Keratinocyte (primary cell): ENCODE measurements at regions not wholly inside any gene's neighbourhood (a gene's known extent, or its start where the extent isn't known, plus 50 kb on each side); places are given as distances from the start of the nearest gene placed in this dataset.

Experiments used
- DNase-seq: peaks from one replicate; pipeline ENCODE4 v3.0.0-alpha.2; 2011; ENCODE audit warnings: low read depth, missing footprints, low spot score
- FAIRE-seq: peaks from 2 replicates; lab custom pipeline; 2011; peaks lifted over from hg19 to GRCh38; lab: Jason Lieb, UNC
- H2AFZ ChIP-seq: 2 replicates; pipeline ENCODE4 v1.6.0; 2012; ENCODE audit warnings: low read length, control low read depth, inconsistent platforms; ENCODE audit not compliant: control insufficient read depth
- H3K27ac ChIP-seq: 2 replicates; pipeline ENCODE4 v1.5.1; 2011; ENCODE audit warnings: low read length; ENCODE audit not compliant: control insufficient read depth, insufficient read depth
- H3K27me3 ChIP-seq: 3 replicates; pipeline ENCODE4 v1.6.0; 2011; ENCODE audit warnings: low read length; ENCODE audit not compliant: control insufficient read depth, insufficient read depth; ENCODE audit errors: extremely low read depth
- H3K36me3 ChIP-seq, 2 experiments: 2 replicates in 1 of 2; 3 replicates in 1 of 2; pipeline ENCODE4 v1.5.1; 2011; ENCODE audit warnings: low read length in 2 of 2, mild to moderate bottlenecking in 1 of 2; ENCODE audit not compliant: control insufficient read depth in 2 of 2, insufficient read depth in 2 of 2; ENCODE audit errors: extremely low read depth in 1 of 2
- H3K4me1 ChIP-seq: 3 replicates; pipeline ENCODE4 v1.5.1; 2011; ENCODE audit warnings: low read length; ENCODE audit not compliant: control insufficient read depth, insufficient read depth; ENCODE audit errors: extremely low read depth
- H3K4me2 ChIP-seq: 3 replicates; pipeline ENCODE4 v1.6.0; 2011; ENCODE audit warnings: low read depth, low read length; ENCODE audit not compliant: control insufficient read depth, insufficient read depth; ENCODE audit errors: extremely low read depth
- H3K4me3 ChIP-seq, 3 experiments: fragments of 200-600 bp in 1 of 3; sonication (generic) in 1 of 3; 2 replicates in 2 of 3; 3 replicates in 1 of 3; pipeline ENCODE4 v1.5.1; 2011 to 2016; ENCODE audit warnings: low read length in 3 of 3, mild to moderate bottlenecking in 3 of 3, control low read depth in 2 of 3, inconsistent platforms in 1 of 3, low read depth in 1 of 3, mixed read lengths in 1 of 3, mixed run types in 1 of 3, moderate library complexity in 1 of 3; ENCODE audit not compliant: control insufficient read depth in 2 of 3, insufficient read depth in 2 of 3; ENCODE audit errors: extremely low read depth in 1 of 3
- H3K79me2 ChIP-seq: 2 replicates; pipeline ENCODE4 v1.6.0; 2012; ENCODE audit warnings: low read length; ENCODE audit not compliant: control insufficient read depth, insufficient read depth
- H3K9ac ChIP-seq: 3 replicates; pipeline ENCODE4 v1.6.0; 2011; ENCODE audit warnings: low read length; ENCODE audit not compliant: control insufficient read depth, insufficient read depth; ENCODE audit errors: extremely low read depth
- H3K9me1 ChIP-seq: 3 replicates; pipeline ENCODE4 v1.6.0; 2011; ENCODE audit warnings: low read length; ENCODE audit not compliant: control insufficient read depth, insufficient read depth; ENCODE audit errors: extremely low read depth
- H3K9me3 ChIP-seq: 2 replicates; pipeline ENCODE4 v1.5.1; 2012; ENCODE audit warnings: low read depth, low read length; ENCODE audit not compliant: control insufficient read depth
- H4K20me1 ChIP-seq: 3 replicates; pipeline ENCODE4 v1.6.0; 2011; ENCODE audit warnings: low read length; ENCODE audit not compliant: control insufficient read depth, insufficient read depth; ENCODE audit errors: extremely low read depth
- EZH2 ChIP-seq: IDR thresholded peaks from one replicate; pipeline ENCODE4 v1.6.1; 2012; ENCODE audit warnings: inconsistent platforms, mild to moderate bottlenecking, low read length, moderate library complexity
- dilution Hi-C: fragments of 300-500 bp; cut with MboI; formaldehyde crosslinking; loops from one replicate; pipeline ENCODE4 v1.7.0; 2020; ENCODE audit warnings: low sequenced_read_pairs; ENCODE audit not compliant: extremely low pct_ligation_motif_present
- TF ChIP-seq, protein P1 (sequence below), 3 experiments: IDR thresholded peaks in 1 of 3; conservative IDR thresholded peaks in 1 of 3; optimal IDR thresholded peaks in 1 of 3; 2 replicates in 2 of 3; 3 replicates in 1 of 3; pipeline versions ENCODE3 to v1.5.1; 2011; ENCODE audit warnings: low read length in 3 of 3, mild to moderate bottlenecking in 3 of 3, moderate library complexity in 2 of 3, control low read depth in 1 of 3, inconsistent platforms in 1 of 3; ENCODE audit not compliant: insufficient read depth in 2 of 3; ENCODE audit errors: extremely low read depth in 1 of 3

DNA sequence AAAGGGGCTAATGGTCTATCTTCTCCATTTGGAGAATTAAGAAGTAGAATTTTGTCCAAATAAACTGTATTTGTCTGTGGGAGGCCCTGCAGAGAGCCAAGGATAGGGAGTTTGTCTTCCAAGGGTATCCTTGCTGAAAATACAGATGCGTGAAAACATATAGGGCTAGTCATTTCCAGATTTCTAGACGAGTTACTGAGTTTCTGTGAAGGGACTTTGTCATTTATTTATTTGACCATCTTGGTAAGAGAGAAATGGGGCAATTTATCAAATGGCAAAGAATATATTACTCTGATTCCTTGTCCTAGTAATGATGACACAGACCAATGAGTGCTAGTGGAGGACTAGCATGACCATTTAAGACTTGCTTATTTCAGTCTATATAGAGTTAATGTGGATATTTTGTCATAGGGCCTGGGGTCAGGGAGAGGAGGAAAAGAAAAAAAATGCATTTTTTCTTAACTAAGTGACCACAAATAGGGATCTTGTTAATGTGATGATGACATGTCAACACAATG, 376.6 kb upstream of the ONECUT1 start:
- dilution Hi-C loops, result no loop called here
- no peak overlapping the region for H3K4me3 ChIP-seq
- no peaks in the 10 kb centered on the region for H4K20me1 ChIP-seq
- no peak overlapping the region for H3K9ac ChIP-seq
- DNase-seq (no peak), FAIRE-seq (no peak)
- H3K4me1 ChIP-seq, result no peaks in the 10 kb centered on the region
- H3K9me3 ChIP-seq, result no peaks in the 10 kb centered on the region
- H3K4me2 ChIP-seq, result no peak overlapping the region
- no peak overlapping the region for H2AFZ ChIP-seq
- no peaks in the 10 kb centered on the region for H3K9me1 ChIP-seq
- no peaks in the 10 kb centered on the region for H3K27me3 ChIP-seq
- H3K79me2 ChIP-seq, result no peaks in the 10 kb centered on the region
- no peak overlapping the region for H3K27ac ChIP-seq
- no peak for TF ChIP-seq EZH2
- TF ChIP-seq, protein P1, sequence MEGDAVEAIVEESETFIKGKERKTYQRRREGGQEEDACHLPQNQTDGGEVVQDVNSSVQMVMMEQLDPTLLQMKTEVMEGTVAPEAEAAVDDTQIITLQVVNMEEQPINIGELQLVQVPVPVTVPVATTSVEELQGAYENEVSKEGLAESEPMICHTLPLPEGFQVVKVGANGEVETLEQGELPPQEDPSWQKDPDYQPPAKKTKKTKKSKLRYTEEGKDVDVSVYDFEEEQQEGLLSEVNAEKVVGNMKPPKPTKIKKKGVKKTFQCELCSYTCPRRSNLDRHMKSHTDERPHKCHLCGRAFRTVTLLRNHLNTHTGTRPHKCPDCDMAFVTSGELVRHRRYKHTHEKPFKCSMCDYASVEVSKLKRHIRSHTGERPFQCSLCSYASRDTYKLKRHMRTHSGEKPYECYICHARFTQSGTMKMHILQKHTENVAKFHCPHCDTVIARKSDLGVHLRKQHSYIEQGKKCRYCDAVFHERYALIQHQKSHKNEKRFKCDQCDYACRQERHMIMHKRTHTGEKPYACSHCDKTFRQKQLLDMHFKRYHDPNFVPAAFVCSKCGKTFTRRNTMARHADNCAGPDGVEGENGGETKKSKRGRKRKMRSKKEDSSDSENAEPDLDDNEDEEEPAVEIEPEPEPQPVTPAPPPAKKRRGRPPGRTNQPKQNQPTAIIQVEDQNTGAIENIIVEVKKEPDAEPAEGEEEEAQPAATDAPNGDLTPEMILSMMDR (optimal IDR thresholded peaks at IDR 0.05 in 1 of 3, IDR thresholded peaks at IDR 0.05 in 1 of 3, conservative IDR thresholded peaks at IDR 0.05 in 1 of 3; ENCODE audit: extremely low read depth in 1 of 3, insufficient read depth in 2 of 3, low read length in 3 of 3), result no peak
- no peaks in the 10 kb centered on the region for H3K36me3 ChIP-seq

DNA sequence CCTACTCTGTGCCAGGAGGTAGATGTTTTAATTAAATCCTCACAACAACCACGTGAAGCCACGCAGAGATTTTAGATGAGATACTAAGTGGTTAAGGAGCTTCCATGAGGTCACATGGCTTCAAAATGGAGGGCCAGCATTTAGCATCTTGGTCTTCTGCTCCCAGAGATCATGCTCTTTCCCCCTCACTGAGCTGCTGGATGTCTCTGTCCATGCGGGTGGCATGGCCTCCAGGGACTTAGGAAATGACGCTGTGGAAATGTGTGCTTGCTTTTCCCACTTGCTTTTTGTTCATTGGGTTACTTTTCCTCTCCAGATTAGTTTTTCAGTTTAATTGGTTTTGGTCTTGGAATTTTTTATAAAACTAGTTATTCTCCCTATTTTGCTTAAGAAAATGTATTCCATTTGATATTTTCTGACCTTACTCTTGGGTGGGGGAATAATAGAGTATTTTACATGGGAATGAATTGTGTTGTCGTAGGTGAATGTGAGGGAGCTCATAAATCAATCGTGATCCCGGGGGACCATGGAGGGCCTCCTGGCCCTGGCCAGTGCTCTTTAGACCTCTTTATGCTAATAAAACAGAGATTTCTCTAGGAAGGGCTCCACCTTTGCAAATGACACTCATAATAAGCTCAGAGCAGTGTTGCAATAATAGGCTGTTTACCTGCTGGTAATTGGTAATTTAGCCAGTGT, 376.0 kb upstream of the ONECUT1 start:
- Histone ChIP-seq H4K20me1 (no peaks in the 10 kb centered on the region), H3K9me3 (no peaks in the 10 kb centered on the region), H3K4me1 (no peaks in the 10 kb centered on the region), H3K4me2 (no peak overlapping the region), H3K27ac (no peak overlapping the region), H3K9me1 (no peaks in the 10 kb centered on the region), H3K4me3 (no peak overlapping the region), H3K36me3 (no peaks in the 10 kb centered on the region), H3K27me3 (no peaks in the 10 kb centered on the region), H2AFZ (no peak overlapping the region), H3K9ac (no peak overlapping the region), H3K79me2 (no peaks in the 10 kb centered on the region)
- no peak for DNase-seq
- dilution Hi-C loops, result no loop called here
- TF ChIP-seq, protein P1 (optimal IDR thresholded peaks at IDR 0.05 in 1 of 3, IDR thresholded peaks at IDR 0.05 in 1 of 3, conservative IDR thresholded peaks at IDR 0.05 in 1 of 3; ENCODE audit: extremely low read depth in 1 of 3, insufficient read depth in 2 of 3, low read length in 3 of 3), result no peak
- TF ChIP-seq EZH2, result no peak
- FAIRE-seq, result no peak
